Endothelial cell of umbilical vein (primary cell): ENCODE measurements at regions not wholly inside any gene's neighbourhood (a gene's known extent, or its start where the extent isn't known, plus 50 kb on each side); places are given as distances from the start of the nearest gene placed in this dataset.

ENCODE experiments used
- BruUV-seq: library from RNA; stranded (reverse); fragments of 400-500 nt; replicated peaks from 2 replicates; lab custom pipeline; 2021; lab: Mats Ljungman, UMichigan
- CTCF ChIA-PET: fragments of 300-600, 350-600 bp; sonication (Branson Sonifier 250); formaldehyde crosslinking; loops from one replicate; lab custom pipeline; 2021; ENCODE audit warnings: antibody characterized with exemption, inconsistent platforms; lab: Charles Lee
- POLR2A ChIA-PET: fragments of 300-600, 350-600 bp; sonication (Branson Sonifier 250); formaldehyde crosslinking; loops from one replicate; lab custom pipeline; 2021; ENCODE audit warnings: antibody characterized with exemption, inconsistent platforms; lab: Charles Lee
- DNase-seq: peaks from one replicate; pipeline ENCODE4 v3.0.0-alpha.2; 2011; ENCODE audit warnings: low read depth, low spot score
- FAIRE-seq: peaks from 2 replicates; lab custom pipeline; 2011; peaks lifted over from hg19 to GRCh38; lab: Jason Lieb, UNC
- H2AFZ ChIP-seq: 2 replicates; pipeline ENCODE4 v1.6.0; 2012; ENCODE audit warnings: low read depth, low read length, control low read depth, inconsistent platforms
- H3K27ac ChIP-seq: 2 replicates; pipeline ENCODE4 v1.5.1; 2011; ENCODE audit warnings: low read depth, mild to moderate bottlenecking, control low read depth, low read length, moderate library complexity; ENCODE audit not compliant: insufficient read depth
- H3K27me3 ChIP-seq, 2 experiments: 2 replicates each; pipeline versions ENCODE4 v1.6.0 to v1.6.1; 2011; ENCODE audit warnings: low read length in 2 of 2, mixed read lengths in 1 of 2; ENCODE audit not compliant: control insufficient read depth in 2 of 2, insufficient read depth in 2 of 2
- H3K36me3 ChIP-seq, 2 experiments: 2 replicates in 1 of 2; 3 replicates in 1 of 2; pipeline ENCODE4 v1.5.1; 2011; ENCODE audit warnings: low read length in 2 of 2, mild to moderate bottlenecking in 1 of 2, moderate library complexity in 1 of 2; ENCODE audit not compliant: control insufficient read depth in 2 of 2, insufficient read depth in 2 of 2; ENCODE audit errors: extremely low read depth in 1 of 2
- H3K4me1 ChIP-seq: 3 replicates; pipeline ENCODE4 v1.5.1; 2011; ENCODE audit warnings: mild to moderate bottlenecking, low read length; ENCODE audit not compliant: control insufficient read depth, insufficient read depth; ENCODE audit errors: extremely low read depth
- H3K4me2 ChIP-seq: 2 replicates; pipeline ENCODE4 v1.6.1; 2011; ENCODE audit warnings: low read length, control low read depth, mixed read lengths; ENCODE audit not compliant: insufficient read depth
- H3K4me3 ChIP-seq, 3 experiments: fragments of 200-600 bp in 1 of 3; sonication (generic), shearing (Covaris generic) in 1 of 3; replicated peaks in 1 of 3; 2 replicates each; pipeline ENCODE4 v1.5.1; 2011 to 2016; ENCODE audit warnings: control low read depth in 3 of 3, low read length in 3 of 3, mild to moderate bottlenecking in 2 of 3, inconsistent platforms in 1 of 3, low read depth in 1 of 3, moderate library complexity in 1 of 3; ENCODE audit not compliant: insufficient read depth in 1 of 3
- H3K79me2 ChIP-seq: 2 replicates; pipeline ENCODE4 v1.6.0; 2012; ENCODE audit warnings: low read length, inconsistent platforms; ENCODE audit not compliant: control insufficient read depth, insufficient read depth
- H3K9ac ChIP-seq: replicated peaks from 2 replicates; pipeline ENCODE3; 2011; ENCODE audit warnings: low read length, control low read depth; ENCODE audit not compliant: insufficient read depth; ENCODE audit errors: extremely low read depth
- H3K9me1 ChIP-seq: replicated peaks from 3 replicates; pipeline ENCODE4 v1.6.0; 2011; ENCODE audit warnings: mild to moderate bottlenecking, low read length; ENCODE audit not compliant: control insufficient read depth, insufficient read depth; ENCODE audit errors: extremely low read depth
- H3K9me3 ChIP-seq: replicated peaks from 2 replicates; pipeline ENCODE4 v1.5.1; 2012; ENCODE audit warnings: low read length, inconsistent platforms; ENCODE audit not compliant: control insufficient read depth, insufficient read depth
- H4K20me1 ChIP-seq: replicated peaks from 2 replicates; pipeline ENCODE3; 2011; ENCODE audit warnings: mild to moderate bottlenecking, low read length; ENCODE audit not compliant: control insufficient read depth, insufficient read depth; ENCODE audit errors: extremely low read depth
- CTCF ChIP-seq, 2 donors: IDR thresholded peaks; 1 replicate in 1 of 2; 2 replicates in 1 of 2; pipeline ENCODE4 v1.5.1; 2011; ENCODE audit warnings: low read length in 2 of 2, mild to moderate bottlenecking in 2 of 2, moderate library complexity in 2 of 2, control low read depth in 1 of 2, inconsistent platforms in 1 of 2, low read depth in 1 of 2; ENCODE audit not compliant: insufficient read depth in 1 of 2; ENCODE audit errors: extremely low read depth in 1 of 2
- EZH2 ChIP-seq: IDR thresholded peaks from 2 replicates; pipeline ENCODE4 v1.6.1; 2012; ENCODE audit warnings: borderline replicate concordance, low read depth, mild to moderate bottlenecking, moderate library complexity, low read length, inconsistent platforms; ENCODE audit not compliant: severe bottlenecking
- FOS ChIP-seq: IDR thresholded peaks from 2 replicates; pipeline ENCODE4 v1.6.1; 2011; ENCODE audit warnings: mild to moderate bottlenecking, low read length, moderate library complexity, borderline replicate concordance; ENCODE audit not compliant: insufficient read depth
- GATA2 ChIP-seq: IDR thresholded peaks from 2 replicates; pipeline ENCODE4 v1.7.0; 2011; ENCODE audit warnings: low read depth, mild to moderate bottlenecking, moderate library complexity, mixed read lengths, low read length; ENCODE audit not compliant: insufficient read length, insufficient read depth
- JUN ChIP-seq: IDR thresholded peaks from 2 replicates; pipeline ENCODE4 v1.6.1; 2011; ENCODE audit warnings: borderline replicate concordance, low read depth; ENCODE audit not compliant: insufficient read length, insufficient read depth
- MYC ChIP-seq: IDR thresholded peaks from one replicate; pipeline ENCODE4 v1.6.1; 2011; ENCODE audit warnings: mild to moderate bottlenecking, low read depth, low read length
- dilution Hi-C: fragments of 300-500 bp; cut with MboI; formaldehyde crosslinking; loops from one replicate; pipeline ENCODE4 v1.15.0; 2019; ENCODE audit warnings: low sequenced_read_pairs; ENCODE audit not compliant: extremely low pct_ligation_motif_present
- intact Hi-C: fragments of 100-400 bp; cut with micrococcal nuclease; formaldehyde crosslinking; loops from one replicate; pipeline ENCODE4 v1.10.0; 2022

GRCh38 chr4:174156239-174156826 is 127.1 kb downstream of the FBXO8 start:
- Histone ChIP-seq H3K9me3 (no peaks in the 10 kb centered on the region), H3K27me3 (peaks cover 2 to 8% of the 10 kb centered on the region in 2 experiments), H2AFZ (no peak overlapping the region), H3K9ac (no peak overlapping the region), H3K36me3 (no peaks in the 10 kb centered on the region), H3K4me3 (no peak overlapping the region), H3K79me2 (no peaks in the 10 kb centered on the region), H3K27ac (no peak overlapping the region), H3K9me1 (no peaks in the 10 kb centered on the region), H4K20me1 (no peaks in the 10 kb centered on the region), H3K4me1 (no peaks in the 10 kb centered on the region), H3K4me2 (no peak overlapping the region)
- FAIRE-seq: peak; percentile 8
- no peak for TF ChIP-seq MYC
- TF ChIP-seq EZH2: no peak
- no peak for TF ChIP-seq GATA2
- no peak for TF ChIP-seq FOS
- peak; percentile 14 to 55 for TF ChIP-seq CTCF (IDR thresholded peaks at IDR 0.05; ENCODE audit: extremely low read depth in 1 of 2, insufficient read depth in 1 of 2, low read depth in 1 of 2, low read length in 2 of 2)
- no peak for TF ChIP-seq JUN
- peak; percentile 62 for DNase-seq
- dilution Hi-C loops (no loop called here), intact Hi-C loops (loop anchor here (1.0 to 2.0 kb wide), 4 partner anchors 163 to 838 kb away; no protein-coding TSS in a partner anchor)
- POLR2A ChIA-PET: no interaction called here
- CTCF ChIA-PET: interaction anchor here (1.0 to 2.9 kb wide), 3 partner anchors 650 to 736 kb away, joined by 4 to 10 read pairs (median 4); no protein-coding TSS in a partner anchor
- BruUV-seq: no TSS peak
